ES-I3 (cell line): ENCODE measurements at regions not wholly inside any gene's neighbourhood (a gene's known extent, or its start where the extent isn't known, plus 50 kb on each side); places are given as distances from the start of the nearest gene placed in this dataset.
"Not testable (repeated sequence)": the region's sequence is repeated elsewhere in the genome, so short reads cannot be mapped to it uniquely, and the experiment has no call there.

ENCODE experiments used
- H3K36me3 ChIP-seq: 2 replicates; pipeline ENCODE4 v1.6.1; 2013; ENCODE audit warnings: mild to moderate bottlenecking, low read length, control low read depth, moderate library complexity; ENCODE audit not compliant: insufficient read depth
- H3K4me1 ChIP-seq: 2 replicates; pipeline ENCODE4 v1.6.1; 2013; ENCODE audit warnings: mild to moderate bottlenecking, control low read depth, low read length; ENCODE audit not compliant: insufficient read depth
- H3K9ac ChIP-seq: 2 replicates; pipeline ENCODE4 v1.6.1; 2013; ENCODE audit warnings: low read depth, mild to moderate bottlenecking, low read length, moderate library complexity
- H3K9me3 ChIP-seq: 2 replicates; pipeline ENCODE4 v1.6.1; 2013; ENCODE audit warnings: mild to moderate bottlenecking, low read length, moderate library complexity; ENCODE audit not compliant: control insufficient read depth, insufficient read depth

DNA sequence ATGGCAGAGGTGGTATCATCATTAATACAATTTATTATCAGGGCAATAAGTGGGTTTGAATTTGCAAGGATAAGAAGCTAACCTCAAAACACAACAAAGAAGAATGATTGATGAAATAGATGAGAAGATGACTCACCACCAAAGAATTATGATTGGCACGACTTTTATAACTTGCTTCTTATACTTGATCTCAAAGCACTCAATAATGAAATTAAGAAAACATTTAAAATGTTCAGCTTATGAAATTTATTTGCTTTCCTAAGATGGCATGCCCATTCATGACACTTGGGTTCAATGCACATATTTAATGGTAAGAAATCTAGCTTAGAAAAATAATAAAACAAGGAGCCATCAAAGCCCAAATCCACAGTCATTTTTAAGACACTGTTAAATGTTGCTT is 477.5 kb downstream of the GJA1 start:
- Histone ChIP-seq H3K9me3 (no peaks in the 10 kb centered on the region), H3K9ac (no peak overlapping the region), H3K4me1 (no peaks in the 10 kb centered on the region), H3K36me3 (no peaks in the 10 kb centered on the region)

DNA sequence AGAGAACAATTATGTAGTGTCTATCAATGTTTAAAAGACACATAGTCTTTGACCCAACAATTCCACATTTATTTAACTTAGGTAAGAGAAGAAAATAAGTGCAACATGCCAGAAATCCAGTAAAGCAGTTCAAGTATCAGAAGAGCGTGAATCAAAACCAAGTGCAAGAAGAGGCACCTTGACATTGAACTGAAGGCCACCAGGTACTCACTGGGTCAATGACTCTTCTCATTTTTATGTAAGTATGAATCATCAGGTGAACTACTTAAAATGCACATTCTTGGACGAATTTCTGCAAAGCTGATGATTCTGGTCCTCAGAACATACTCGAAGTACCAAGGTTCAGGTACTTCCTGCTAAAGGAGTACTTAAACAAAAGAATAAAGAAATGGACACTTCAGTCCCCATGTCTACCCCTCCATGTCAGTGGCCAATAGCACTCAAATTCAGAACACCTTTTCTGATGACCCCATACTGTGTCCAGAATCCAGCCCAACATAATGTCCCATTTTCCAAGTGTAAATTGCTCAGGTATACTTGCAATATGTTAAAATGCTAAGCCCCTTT is 481.9 kb downstream of the GJA1 start:
- Histone ChIP-seq H3K9me3 (no peaks in the 10 kb centered on the region), H3K36me3 (no peaks in the 10 kb centered on the region), H3K4me1 (no peaks in the 10 kb centered on the region), H3K9ac (no peak overlapping the region)

DNA sequence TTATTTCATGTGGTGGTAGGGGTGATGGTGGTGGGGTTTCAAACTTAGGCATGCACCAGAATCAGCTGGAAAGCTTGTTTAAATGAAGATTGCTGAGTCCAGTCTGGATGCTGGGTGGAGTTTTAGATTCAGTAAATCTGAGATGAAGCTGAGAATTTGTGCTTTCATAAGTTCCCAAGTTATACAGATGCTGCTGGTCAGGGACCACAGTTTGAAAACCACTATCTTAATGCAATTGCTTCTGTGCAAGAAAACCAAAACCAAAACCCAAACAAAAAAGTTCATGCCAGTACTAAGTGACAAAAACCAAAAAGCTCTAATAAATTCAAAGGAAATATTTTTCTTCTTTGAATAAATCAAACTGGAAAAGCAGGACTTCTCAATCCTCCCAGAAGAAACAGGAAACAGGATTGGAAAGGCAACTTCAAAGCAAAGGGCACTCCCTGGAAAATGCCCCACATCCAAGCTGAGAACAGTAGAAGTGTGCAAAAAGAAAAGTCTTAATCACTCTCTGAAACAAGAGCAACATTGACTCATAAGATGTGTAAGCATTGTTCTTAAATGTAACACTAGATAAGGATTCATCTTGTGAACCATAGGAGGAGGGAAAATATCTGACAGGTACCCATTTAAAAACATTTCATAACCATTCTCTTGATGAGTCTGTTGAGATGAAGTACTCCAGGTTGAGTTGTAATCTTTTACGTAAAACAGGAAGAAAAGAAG is 481.5 kb upstream of the HSF2 start:
- Histone ChIP-seq H3K36me3 (no peaks in the 10 kb centered on the region), H3K9ac (no peak overlapping the region), H3K9me3 (no peaks in the 10 kb centered on the region), H3K4me1 (no peaks in the 10 kb centered on the region)

DNA sequence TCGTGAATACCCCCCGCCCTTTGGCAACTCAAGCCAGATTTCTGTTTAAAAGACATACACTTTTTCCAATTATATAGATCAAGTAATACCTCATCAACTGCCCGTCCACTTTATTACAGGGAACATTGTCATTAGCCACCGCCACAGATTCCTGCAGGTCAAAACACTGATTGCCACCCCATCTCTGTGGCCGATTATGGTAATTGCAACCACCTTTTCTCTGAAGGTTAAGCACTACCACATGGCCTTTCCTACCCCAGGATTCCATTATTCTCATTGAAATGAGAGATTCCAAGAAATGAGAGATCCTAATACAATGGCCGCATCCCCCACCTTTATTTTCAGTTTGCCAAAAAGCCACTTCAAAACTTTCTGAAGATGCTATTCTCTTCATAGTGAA is 478.8 kb upstream of the HSF2 start:
- H3K4me1 ChIP-seq = no peaks in the 10 kb centered on the region
- no peak overlapping the region for H3K9ac ChIP-seq
- H3K9me3 ChIP-seq = no peaks in the 10 kb centered on the region
- no peaks in the 10 kb centered on the region for H3K36me3 ChIP-seq

DNA sequence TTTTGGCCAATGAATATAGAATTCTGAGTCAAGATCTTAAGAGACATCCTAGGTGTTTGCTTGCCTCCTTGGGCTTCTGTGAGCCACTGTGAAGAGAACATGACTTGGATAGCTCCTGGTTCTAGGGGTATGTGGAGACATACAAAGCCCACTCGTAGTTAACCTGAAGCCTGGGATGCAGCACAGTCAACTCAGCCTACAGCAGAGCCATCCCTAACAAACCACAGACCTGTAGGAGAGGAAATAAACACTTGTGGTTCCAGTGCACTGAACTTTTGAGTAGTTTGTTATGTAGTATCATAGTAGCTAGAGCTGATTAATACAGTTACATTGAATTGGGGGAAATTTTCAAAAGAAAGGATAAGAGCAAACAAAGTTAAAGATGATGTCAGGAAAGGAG is 474.4 kb upstream of the HSF2 start:
- no peak overlapping the region for H3K9ac ChIP-seq
- 0 out of 2 replicates have a peak, but pooled peaks cover 3% of the 10 kb centered on the region for H3K4me1 ChIP-seq
- no peaks in the 10 kb centered on the region for H3K36me3 ChIP-seq
- no peaks in the 10 kb centered on the region for H3K9me3 ChIP-seq

DNA sequence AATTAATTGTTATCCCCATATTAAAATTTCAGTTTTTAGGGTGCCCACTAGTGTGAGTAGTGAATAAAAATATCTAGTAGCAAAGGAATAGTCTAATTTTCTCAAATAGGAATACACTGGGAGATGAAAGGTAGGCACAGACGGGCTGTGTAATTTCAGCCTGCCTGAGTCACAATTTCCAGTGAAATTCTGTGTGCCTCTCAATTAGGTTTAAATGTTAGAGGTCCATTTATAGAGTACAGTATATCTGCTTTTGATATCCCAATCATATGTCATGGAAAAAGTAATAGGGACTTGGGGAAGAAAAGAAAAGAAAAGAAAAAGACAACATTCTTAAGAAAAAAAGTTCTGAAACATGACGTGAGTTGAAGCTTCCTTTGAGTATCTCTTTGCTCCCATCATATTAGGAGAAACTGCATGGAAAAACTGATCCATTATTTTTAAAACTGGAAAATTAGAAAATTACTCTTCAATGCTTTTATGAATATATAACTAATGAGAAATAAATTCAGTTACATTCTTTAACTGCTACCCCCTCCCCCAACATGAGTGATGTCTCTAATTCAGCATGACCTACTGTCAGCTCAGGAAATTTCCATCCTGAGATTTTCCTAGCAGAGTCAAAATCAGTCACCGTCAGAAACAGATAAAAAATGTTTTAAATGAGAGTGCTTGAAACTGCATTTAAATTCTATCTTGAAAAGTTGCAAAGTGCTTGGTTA is 473.8 kb upstream of the HSF2 start:
- Histone ChIP-seq H3K9ac (no peak overlapping the region), H3K9me3 (no peaks in the 10 kb centered on the region), H3K36me3 (no peaks in the 10 kb centered on the region), H3K4me1 (0 out of 2 replicates have a peak, but pooled peaks cover 3% of the 10 kb centered on the region)

DNA sequence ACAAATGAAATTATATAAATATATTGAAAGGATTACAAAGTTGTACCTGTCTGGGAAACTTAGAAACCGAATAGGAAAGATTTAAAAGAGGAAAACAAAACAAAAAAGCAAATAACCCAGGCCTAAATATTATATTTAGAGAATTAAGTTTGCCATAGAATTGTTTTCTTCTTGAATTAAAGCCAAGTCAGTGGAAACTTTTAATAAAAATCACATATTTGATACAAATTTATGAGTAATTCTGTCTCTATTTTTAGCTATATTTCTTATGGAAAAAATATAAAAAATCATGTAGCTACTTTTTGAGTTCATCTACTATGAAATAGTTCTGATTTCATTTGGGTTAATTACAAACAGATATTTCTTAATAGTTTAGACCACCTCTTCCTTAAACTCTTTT is 470.2 kb upstream of the HSF2 start:
- no peak overlapping the region for H3K9ac ChIP-seq
- H3K4me1 ChIP-seq = peaks cover 26% of the 10 kb centered on the region
- no peaks in the 10 kb centered on the region for H3K36me3 ChIP-seq
- H3K9me3 ChIP-seq = no peaks in the 10 kb centered on the region

DNA sequence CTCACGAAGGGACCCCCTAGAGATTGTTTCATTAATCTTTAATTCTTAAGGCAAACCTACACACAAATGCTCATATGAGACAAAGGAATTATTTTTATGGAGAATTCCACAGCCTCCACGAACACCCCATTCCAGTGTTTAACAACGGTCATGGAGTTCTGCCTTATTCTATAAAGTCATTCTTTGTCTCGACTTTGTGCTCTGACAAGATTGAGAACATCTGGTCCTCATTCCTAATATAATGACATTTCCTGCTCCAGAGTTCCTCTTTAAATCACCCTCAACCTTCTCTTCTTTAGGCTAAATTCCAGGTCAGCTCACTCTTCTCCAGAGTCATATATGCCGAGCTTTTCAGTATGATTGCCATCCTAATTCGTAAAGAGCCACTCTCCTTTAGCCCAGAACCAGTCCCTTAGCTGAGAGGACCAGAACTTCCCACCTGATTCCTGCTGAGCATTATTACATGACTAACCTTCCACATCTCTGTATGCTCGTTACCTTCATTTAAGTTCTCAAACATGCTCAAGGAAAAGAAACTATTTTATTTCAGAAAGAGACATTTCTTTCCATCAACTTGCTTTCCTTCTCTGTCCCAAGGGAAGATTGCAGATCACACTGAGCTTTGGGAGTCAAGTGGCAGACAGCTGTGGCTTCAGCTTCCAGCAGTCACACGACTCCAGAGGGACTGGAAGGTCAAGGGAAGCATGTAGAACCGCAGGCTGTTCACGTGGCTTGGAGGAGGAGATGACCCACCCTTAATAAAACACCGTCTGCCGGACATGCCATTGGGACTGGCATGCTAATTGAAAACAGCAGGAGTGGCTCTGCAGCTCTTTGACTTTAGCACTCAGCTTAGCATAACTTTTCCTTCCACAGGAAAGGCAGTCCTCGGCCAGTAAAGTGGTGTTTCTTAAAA is 467.1 kb upstream of the HSF2 start:
- Histone ChIP-seq H3K9me3 (no peaks in the 10 kb centered on the region), H3K36me3 (no peaks in the 10 kb centered on the region), H3K4me1 (peaks cover 30% of the 10 kb centered on the region), H3K9ac (peak overlapping the region; percentile 23)

DNA sequence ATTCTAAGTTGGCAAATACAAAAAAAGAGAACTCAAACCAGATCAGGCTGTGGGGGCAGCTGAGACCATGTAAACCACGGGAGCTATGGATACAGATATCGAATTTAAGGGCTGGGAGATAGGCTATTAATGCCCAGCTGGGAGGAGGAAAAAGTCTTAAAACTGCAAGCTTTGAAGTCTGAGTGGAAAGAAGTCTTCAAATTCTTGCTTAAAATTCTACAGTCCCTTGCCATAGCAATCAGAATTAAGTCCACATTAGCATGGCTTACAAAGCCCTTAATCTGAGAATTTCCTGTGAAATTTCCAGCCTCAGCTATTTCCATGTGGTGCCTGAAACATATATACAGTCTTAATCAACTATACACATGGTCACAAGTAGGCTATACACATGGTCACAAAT is 465.0 kb upstream of the HSF2 start:
- Histone ChIP-seq H3K36me3 (no peaks in the 10 kb centered on the region), H3K9ac (no peak overlapping the region), H3K4me1 (peaks cover 27% of the 10 kb centered on the region), H3K9me3 (no peaks in the 10 kb centered on the region)

DNA sequence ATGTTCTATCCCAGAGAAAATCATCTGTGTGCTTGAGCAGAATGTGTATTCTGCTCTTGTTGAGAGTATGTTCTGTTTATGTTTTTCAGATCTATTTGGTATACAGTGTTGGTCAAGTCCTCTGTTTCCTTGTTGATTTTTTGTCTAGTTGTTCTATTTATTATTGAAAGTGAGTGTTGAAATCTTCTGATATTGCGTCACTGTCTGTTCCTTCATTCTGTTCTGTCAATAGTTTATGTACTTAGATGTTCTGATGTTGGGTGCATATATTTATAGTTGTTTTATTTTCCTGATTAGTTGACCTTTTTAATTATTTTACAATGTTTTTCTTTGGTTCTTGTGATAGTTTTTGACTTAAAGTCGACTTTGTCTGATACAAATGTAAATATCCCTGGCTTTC is 458.7 kb upstream of the HSF2 start:
- Histone ChIP-seq H3K9me3 (no peaks in the 10 kb centered on the region), H3K4me1 (no peaks in the 10 kb centered on the region), H3K36me3 (no peaks in the 10 kb centered on the region), H3K9ac (no peak overlapping the region)

DNA sequence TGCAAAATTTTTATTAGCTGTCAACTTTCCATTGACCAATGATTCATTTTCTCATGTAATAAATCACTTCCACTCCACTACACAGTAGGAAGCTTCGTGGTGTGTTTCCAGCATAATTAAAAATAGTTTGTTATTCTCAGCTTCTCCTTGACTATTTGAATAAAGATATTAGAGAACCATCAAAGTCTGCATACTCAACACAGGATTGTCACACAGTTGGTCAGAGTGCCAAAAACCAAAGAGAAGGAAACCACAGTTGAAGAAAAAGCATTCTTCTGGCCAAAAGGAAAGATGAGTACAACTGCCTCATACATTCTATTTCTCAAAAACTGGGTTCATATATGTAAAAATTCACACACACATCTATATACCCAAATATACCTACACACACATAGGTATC is 455.1 kb upstream of the HSF2 start:
- Histone ChIP-seq H3K4me1 (no peaks in the 10 kb centered on the region), H3K36me3 (no peaks in the 10 kb centered on the region), H3K9ac (no peak overlapping the region), H3K9me3 (no peaks in the 10 kb centered on the region)

DNA sequence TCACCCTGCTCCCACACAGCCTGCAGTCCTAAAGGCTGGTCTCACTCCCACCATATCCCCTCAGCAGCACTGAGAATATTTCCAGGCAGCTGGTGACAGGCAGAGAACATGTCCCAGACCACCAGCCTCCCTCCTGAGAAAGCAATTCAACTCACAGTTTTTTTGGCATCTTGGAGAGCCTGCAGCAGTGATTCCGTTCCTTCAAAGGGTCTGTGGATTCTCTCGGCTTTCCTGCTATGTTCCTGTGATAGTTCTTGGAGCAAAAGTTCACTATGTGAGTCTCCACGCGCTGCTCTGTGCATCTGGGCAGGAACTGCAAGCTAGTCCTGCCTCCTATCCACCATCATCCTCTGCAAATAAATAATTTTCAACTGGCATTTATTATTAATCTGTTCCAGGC is 448.3 kb upstream of the HSF2 start:
- Histone ChIP-seq H3K9ac (no peak overlapping the region), H3K9me3 (no peaks in the 10 kb centered on the region; the same call in 1 of the 2 replicates), H3K36me3 (no peaks in the 10 kb centered on the region), H3K4me1 (no peaks in the 10 kb centered on the region)

DNA sequence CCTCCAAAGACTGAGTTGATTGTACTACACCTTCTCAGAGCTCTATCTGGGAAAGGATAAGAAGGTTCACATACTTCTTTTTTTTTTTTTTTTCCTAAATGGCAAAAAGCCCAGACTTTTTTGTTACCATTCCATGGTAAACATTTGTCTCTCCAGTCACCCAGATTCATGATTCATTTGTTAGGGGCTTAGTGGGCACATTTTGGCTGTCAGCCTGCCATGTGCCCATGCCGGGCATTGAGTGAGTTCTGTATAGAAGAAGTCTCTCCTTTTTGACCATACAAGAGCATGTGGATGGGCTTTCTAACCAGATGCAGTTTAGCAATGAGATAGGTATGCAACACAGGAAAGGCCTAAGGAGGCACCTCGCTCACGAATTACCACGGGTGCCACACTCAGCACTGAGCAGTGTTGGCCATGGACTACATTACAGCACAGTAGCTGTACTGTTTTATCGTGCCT is 447.5 kb upstream of the HSF2 start:
- no peaks in the 10 kb centered on the region; the same call in 1 of the 2 replicates for H3K9me3 ChIP-seq
- no peak overlapping the region for H3K9ac ChIP-seq
- H3K36me3 ChIP-seq = no peaks in the 10 kb centered on the region
- no peaks in the 10 kb centered on the region for H3K4me1 ChIP-seq

DNA sequence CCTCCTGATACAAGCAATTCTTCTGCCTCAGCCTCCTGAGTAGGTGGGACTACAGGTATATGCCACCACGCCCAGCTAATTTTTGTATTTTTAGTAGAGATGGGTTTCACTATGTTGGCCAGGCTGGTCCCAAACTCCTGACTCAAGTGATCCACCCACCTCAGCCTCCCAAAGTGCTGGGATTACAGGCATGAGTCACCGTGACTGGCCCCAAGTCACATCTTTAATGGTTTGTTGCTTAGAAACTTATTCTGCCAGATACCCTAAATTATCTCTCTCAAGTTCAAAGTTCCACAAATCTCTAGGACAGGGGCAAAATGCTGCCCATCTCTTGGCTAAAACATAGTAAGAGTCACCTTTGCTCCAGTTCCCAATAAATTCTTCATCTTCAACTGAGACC is 444.1 kb upstream of the HSF2 start:
- H3K36me3 ChIP-seq, H3K9me3 ChIP-seq, H3K9ac ChIP-seq, H3K4me1 ChIP-seq: not testable (repeated sequence)
